ENCODE measurements at regions not wholly inside any gene's neighbourhood (a gene's known extent, or its start where the extent isn't known, plus 50 kb on each side); places are given as distances from the start of the nearest gene placed in this dataset.

- TF ChIP-seq ZNF114 (CRISPR knock-in tag; IDR thresholded peaks at IDR 0.05) (no peak), EZH2 (IDR thresholded peaks at IDR 0.05; ENCODE audit: low read depth, unreplicated experiment) (no peak), JUNB (IDR thresholded peaks at IDR 0.05; ENCODE audit: unreplicated experiment) (no peak), NANOG (IDR thresholded peaks at IDR 0.05; ENCODE audit: borderline replicate concordance) (no peak)
- TF ChIP-seq, protein P1, sequence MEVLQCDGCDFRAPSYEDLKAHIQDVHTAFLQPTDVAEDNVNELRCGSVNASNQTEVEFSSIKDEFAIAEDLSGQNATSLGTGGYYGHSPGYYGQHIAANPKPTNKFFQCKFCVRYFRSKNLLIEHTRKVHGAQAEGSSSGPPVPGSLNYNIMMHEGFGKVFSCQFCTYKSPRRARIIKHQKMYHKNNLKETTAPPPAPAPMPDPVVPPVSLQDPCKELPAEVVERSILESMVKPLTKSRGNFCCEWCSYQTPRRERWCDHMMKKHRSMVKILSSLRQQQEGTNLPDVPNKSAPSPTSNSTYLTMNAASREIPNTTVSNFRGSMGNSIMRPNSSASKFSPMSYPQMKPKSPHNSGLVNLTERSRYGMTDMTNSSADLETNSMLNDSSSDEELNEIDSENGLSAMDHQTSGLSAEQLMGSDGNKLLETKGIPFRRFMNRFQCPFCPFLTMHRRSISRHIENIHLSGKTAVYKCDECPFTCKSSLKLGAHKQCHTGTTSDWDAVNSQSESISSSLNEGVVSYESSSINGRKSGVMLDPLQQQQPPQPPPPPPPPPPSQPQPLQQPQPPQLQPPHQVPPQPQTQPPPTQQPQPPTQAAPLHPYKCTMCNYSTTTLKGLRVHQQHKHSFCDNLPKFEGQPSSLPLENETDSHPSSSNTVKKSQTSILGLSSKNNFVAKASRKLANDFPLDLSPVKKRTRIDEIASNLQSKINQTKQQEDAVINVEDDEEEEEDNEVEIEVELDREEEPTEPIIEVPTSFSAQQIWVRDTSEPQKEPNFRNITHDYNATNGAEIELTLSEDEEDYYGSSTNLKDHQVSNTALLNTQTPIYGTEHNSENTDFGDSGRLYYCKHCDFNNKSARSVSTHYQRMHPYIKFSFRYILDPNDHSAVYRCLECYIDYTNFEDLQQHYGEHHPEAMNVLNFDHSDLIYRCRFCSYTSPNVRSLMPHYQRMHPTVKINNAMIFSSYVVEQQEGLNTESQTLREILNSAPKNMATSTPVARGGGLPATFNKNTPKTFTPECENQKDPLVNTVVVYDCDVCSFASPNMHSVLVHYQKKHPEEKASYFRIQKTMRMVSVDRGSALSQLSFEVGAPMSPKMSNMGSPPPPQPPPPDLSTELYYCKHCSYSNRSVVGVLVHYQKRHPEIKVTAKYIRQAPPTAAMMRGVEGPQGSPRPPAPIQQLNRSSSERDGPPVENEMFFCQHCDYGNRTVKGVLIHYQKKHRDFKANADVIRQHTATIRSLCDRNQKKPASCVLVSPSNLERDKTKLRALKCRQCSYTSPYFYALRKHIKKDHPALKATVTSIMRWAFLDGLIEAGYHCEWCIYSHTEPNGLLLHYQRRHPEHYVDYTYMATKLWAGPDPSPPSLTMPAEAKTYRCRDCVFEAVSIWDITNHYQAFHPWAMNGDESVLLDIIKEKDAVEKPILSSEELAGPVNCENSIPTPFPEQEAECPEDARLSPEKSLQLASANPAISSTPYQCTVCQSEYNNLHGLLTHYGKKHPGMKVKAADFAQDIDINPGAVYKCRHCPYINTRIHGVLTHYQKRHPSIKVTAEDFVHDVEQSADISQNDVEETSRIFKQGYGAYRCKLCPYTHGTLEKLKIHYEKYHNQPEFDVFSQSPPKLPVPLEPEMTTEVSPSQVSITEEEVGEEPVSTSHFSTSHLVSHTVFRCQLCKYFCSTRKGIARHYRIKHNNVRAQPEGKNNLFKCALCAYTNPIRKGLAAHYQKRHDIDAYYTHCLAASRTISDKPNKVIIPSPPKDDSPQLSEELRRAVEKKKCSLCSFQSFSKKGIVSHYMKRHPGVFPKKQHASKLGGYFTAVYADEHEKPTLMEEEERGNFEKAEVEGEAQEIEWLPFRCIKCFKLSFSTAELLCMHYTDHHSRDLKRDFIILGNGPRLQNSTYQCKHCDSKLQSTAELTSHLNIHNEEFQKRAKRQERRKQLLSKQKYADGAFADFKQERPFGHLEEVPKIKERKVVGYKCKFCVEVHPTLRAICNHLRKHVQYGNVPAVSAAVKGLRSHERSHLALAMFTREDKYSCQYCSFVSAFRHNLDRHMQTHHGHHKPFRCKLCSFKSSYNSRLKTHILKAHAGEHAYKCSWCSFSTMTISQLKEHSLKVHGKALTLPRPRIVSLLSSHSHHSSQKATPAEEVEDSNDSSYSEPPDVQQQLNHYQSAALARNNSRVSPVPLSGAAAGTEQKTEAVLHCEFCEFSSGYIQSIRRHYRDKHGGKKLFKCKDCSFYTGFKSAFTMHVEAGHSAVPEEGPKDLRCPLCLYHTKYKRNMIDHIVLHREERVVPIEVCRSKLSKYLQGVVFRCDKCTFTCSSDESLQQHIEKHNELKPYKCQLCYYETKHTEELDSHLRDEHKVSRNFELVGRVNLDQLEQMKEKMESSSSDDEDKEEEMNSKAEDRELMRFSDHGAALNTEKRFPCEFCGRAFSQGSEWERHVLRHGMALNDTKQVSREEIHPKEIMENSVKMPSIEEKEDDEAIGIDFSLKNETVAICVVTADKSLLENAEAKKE (CRISPR knock-in tag; IDR thresholded peaks at IDR 0.05) = no peak
Measured at GRCh38 chr2:216802516-216803215, 57.2 kb downstream of the TNP1 start (continued).

- Histone ChIP-seq H3K9me2 (ENCODE audit: insufficient read depth) (0 out of 2 replicates have a peak, but pooled peaks cover 14% of the 10 kb centered on the region), H3K4me1 (ENCODE audit: insufficient read depth) (no peaks in the 10 kb centered on the region), H2AFZ (no peak overlapping the region), H3K27me3 (ENCODE audit: insufficient read depth) (no peaks in the 10 kb centered on the region), H3K4me3 (no peak overlapping the region), H3K4me2 (no peak overlapping the region), H4K20me1 (replicated peaks; ENCODE audit: insufficient read depth) (no peaks in the 10 kb centered on the region), H3K36me3 (ENCODE audit: insufficient read depth) (no peaks in the 10 kb centered on the region), H3K27ac (ENCODE audit: low read depth) (no peak overlapping the region), H3K79me2 (replicated peaks; ENCODE audit: insufficient read depth) (no peaks in the 10 kb centered on the region), H3F3A (replicated peaks; ENCODE audit: low read depth) (no peaks in the 10 kb centered on the region)
- DNase-seq (ENCODE audit: low spot score) (no peak), ATAC-seq (no peak)
- Mint-ChIP-seq H3K9me3 (no peaks in the 10 kb centered on the region), H3K27ac (no peak overlapping the region), H3K27me3 (ENCODE audit: insufficient read depth, low read depth, poor library complexity) (no peaks in the 10 kb centered on the region), H3K36me3 (ENCODE audit: low read depth) (no peaks in the 10 kb centered on the region), H3K4me1 (no peaks in the 10 kb centered on the region), H3K4me3 (no peak overlapping the region)
- TF ChIP-seq, protein P2, sequence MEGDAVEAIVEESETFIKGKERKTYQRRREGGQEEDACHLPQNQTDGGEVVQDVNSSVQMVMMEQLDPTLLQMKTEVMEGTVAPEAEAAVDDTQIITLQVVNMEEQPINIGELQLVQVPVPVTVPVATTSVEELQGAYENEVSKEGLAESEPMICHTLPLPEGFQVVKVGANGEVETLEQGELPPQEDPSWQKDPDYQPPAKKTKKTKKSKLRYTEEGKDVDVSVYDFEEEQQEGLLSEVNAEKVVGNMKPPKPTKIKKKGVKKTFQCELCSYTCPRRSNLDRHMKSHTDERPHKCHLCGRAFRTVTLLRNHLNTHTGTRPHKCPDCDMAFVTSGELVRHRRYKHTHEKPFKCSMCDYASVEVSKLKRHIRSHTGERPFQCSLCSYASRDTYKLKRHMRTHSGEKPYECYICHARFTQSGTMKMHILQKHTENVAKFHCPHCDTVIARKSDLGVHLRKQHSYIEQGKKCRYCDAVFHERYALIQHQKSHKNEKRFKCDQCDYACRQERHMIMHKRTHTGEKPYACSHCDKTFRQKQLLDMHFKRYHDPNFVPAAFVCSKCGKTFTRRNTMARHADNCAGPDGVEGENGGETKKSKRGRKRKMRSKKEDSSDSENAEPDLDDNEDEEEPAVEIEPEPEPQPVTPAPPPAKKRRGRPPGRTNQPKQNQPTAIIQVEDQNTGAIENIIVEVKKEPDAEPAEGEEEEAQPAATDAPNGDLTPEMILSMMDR (conservative IDR thresholded peaks at IDR 0.05; ENCODE audit: low read depth in 2 of 2) = no peak
- TF ChIP-seq JUNB (IDR thresholded peaks at IDR 0.05; ENCODE audit: unreplicated experiment) (no peak), ZNF331 (CRISPR knock-in tag; IDR thresholded peaks at IDR 0.05; ENCODE audit: low read depth) (no peak), EZH2 (IDR thresholded peaks at IDR 0.05; ENCODE audit: low read depth, unreplicated experiment) (no peak), ZNF114 (CRISPR knock-in tag; IDR thresholded peaks at IDR 0.05) (no peak), ETS1 (IDR thresholded peaks at IDR 0.05) (no peak)
- TF ChIP-seq, protein P3, sequence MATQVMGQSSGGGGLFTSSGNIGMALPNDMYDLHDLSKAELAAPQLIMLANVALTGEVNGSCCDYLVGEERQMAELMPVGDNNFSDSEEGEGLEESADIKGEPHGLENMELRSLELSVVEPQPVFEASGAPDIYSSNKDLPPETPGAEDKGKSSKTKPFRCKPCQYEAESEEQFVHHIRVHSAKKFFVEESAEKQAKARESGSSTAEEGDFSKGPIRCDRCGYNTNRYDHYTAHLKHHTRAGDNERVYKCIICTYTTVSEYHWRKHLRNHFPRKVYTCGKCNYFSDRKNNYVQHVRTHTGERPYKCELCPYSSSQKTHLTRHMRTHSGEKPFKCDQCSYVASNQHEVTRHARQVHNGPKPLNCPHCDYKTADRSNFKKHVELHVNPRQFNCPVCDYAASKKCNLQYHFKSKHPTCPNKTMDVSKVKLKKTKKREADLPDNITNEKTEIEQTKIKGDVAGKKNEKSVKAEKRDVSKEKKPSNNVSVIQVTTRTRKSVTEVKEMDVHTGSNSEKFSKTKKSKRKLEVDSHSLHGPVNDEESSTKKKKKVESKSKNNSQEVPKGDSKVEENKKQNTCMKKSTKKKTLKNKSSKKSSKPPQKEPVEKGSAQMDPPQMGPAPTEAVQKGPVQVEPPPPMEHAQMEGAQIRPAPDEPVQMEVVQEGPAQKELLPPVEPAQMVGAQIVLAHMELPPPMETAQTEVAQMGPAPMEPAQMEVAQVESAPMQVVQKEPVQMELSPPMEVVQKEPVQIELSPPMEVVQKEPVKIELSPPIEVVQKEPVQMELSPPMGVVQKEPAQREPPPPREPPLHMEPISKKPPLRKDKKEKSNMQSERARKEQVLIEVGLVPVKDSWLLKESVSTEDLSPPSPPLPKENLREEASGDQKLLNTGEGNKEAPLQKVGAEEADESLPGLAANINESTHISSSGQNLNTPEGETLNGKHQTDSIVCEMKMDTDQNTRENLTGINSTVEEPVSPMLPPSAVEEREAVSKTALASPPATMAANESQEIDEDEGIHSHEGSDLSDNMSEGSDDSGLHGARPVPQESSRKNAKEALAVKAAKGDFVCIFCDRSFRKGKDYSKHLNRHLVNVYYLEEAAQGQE (IDR thresholded peaks at IDR 0.05; ENCODE audit: unreplicated experiment) = no peak
Measured at GRCh38 chr2:216800836-216801235, 59.0 kb downstream of the TNP1 start.

Measured in GM23338 (cell line).